ENCODE measurements at regions not wholly inside any gene's neighbourhood (a gene's known extent, or its start where the extent isn't known, plus 50 kb on each side); places are given as distances from the start of the nearest gene placed in this dataset.

GRCh38 chr4:53744446-53745160, 153.3 kb upstream of the LNX1 start:
- H3K27ac ChIP-seq, result no peak overlapping the region
- no peaks in the 10 kb centered on the region for H3K36me3 ChIP-seq
- H3K27me3 ChIP-seq, result no peaks in the 10 kb centered on the region
- 68 to 72% methylated on average over 4 of the region's 4 CpGs for WGBS, 2 donors
- H3K9me3 ChIP-seq, result no peaks in the 10 kb centered on the region
- H3K4me3 ChIP-seq (replicated peaks in 1 of 3), result no peak overlapping the region
- H3K4me1 ChIP-seq, result no peaks in the 10 kb centered on the region
- DNase-seq, result no peak
- TF ChIP-seq POLR2A (IDR thresholded peaks at IDR 0.05) (no peak), CTCF (IDR thresholded peaks at IDR 0.05) (no peak)
- intact Hi-C loops (cut with DNase I), result no loop called here

- 46 to 59% methylated on average over 3 of the region's 3 CpGs for WGBS, 2 donors
- H3K4me3 ChIP-seq (replicated peaks in 1 of 3), result no peak overlapping the region
- no peaks in the 10 kb centered on the region for H3K9me3 ChIP-seq
- DNase-seq, result no peak
- H3K36me3 ChIP-seq, result no peaks in the 10 kb centered on the region
- H3K27ac ChIP-seq, result no peak overlapping the region
- no peaks in the 10 kb centered on the region for H3K27me3 ChIP-seq
- intact Hi-C loops (cut with DNase I), result no loop called here
- TF ChIP-seq CTCF (IDR thresholded peaks at IDR 0.05), result no peak
- TF ChIP-seq POLR2A (IDR thresholded peaks at IDR 0.05), result no peak
- H3K4me1 ChIP-seq, result no peaks in the 10 kb centered on the region
These were observed 143.5 kb upstream of the LNX1 start for GRCh38 chr4:53734584-53735353.

- Histone ChIP-seq H3K4me1 (no peaks in the 10 kb centered on the region), H3K4me3 (replicated peaks in 1 of 3) (no peak overlapping the region), H3K27me3 (no peaks in the 10 kb centered on the region), H3K27ac (no peak overlapping the region), H3K9me3 (no peaks in the 10 kb centered on the region), H3K36me3 (no peaks in the 10 kb centered on the region)
- DNase-seq, result no peak
- 73 to 78% methylated on average over 8 of the region's 8 CpGs for WGBS, 2 donors
- intact Hi-C loops (cut with DNase I), result no loop called here
- no peak for TF ChIP-seq CTCF (IDR thresholded peaks at IDR 0.05)
- no peak for TF ChIP-seq POLR2A (IDR thresholded peaks at IDR 0.05)
These were observed 142.9 kb upstream of the LNX1 start for GRCh38 chr4:53734182-53734581.

- WGBS, 2 donors, result 78 to 90% methylated on average over 1 of the region's 1 CpG
- Histone ChIP-seq H3K4me1 (no peaks in the 10 kb centered on the region), H3K27ac (no peak overlapping the region), H3K36me3 (no peaks in the 10 kb centered on the region), H3K4me3 (replicated peaks in 1 of 3) (no peak overlapping the region), H3K27me3 (no peaks in the 10 kb centered on the region), H3K9me3 (no peaks in the 10 kb centered on the region)
- no peak for DNase-seq
- intact Hi-C loops (cut with DNase I), result no loop called here
- no peak for TF ChIP-seq CTCF (IDR thresholded peaks at IDR 0.05)
- TF ChIP-seq POLR2A (IDR thresholded peaks at IDR 0.05), result no peak
These were observed 141.4 kb upstream of the LNX1 start for GRCh38 chr4:53732661-53733060.
